Natural killer cell treated with Interleukin-12 subunit alpha and Interleukin-12 subunit beta and Interleukin-15 and Interleukin-18, amount 100 ng/mL, for 72 hours (primary cell): ENCODE measurements at regions not wholly inside any gene's neighbourhood (a gene's known extent, or its start where the extent isn't known, plus 50 kb on each side); places are given as distances from the start of the nearest gene placed in this dataset.
"Not testable (repeated sequence)": the region's sequence is repeated elsewhere in the genome, so short reads cannot be mapped to it uniquely, and the experiment has no call there.

ENCODE experiments used
- ATAC-seq, 2 donors: fragments of 150-1000 bp; cut with Tn5 transposase in 1 of 2; sonication (Bioruptor Pico), chemical (Tn5 transposase) in 1 of 2; 2 replicates each; pipeline ENCODE4 v1.10.0; 2021
- DNase-seq: peaks from one replicate; pipeline ENCODE4 v3.0.0; 2022; ENCODE audit warnings: low spot score
- H3K27ac Mint-ChIP-seq, 2 donors: 1 replicate in 1 of 2; 2 replicates in 1 of 2; pipeline ENCODE4 v1.8.0; 2022; ENCODE audit warnings: mixed read lengths in 2 of 2, mild to moderate bottlenecking in 1 of 2, moderate library complexity in 1 of 2
- H3K27me3 Mint-ChIP-seq, 2 donors: 1 replicate in 1 of 2; 2 replicates in 1 of 2; pipeline ENCODE4 v1.8.0; 2022; ENCODE audit warnings: mixed read lengths in 2 of 2
- H3K36me3 Mint-ChIP-seq: one replicate; pipeline ENCODE4 v1.8.0; 2022; ENCODE audit warnings: mixed read lengths
- H3K4me1 Mint-ChIP-seq, 2 donors: 1 replicate in 1 of 2; 2 replicates in 1 of 2; pipeline ENCODE4 v1.8.0; 2022; ENCODE audit warnings: low read depth in 2 of 2, mixed read lengths in 2 of 2, mild to moderate bottlenecking in 1 of 2
- H3K4me3 Mint-ChIP-seq: one replicate; pipeline ENCODE4 v1.8.0; 2022; ENCODE audit warnings: mixed read lengths
- H3K9me3 Mint-ChIP-seq: 2 replicates; pipeline ENCODE4 v1.8.0; 2022; ENCODE audit warnings: mixed read lengths

DNA sequence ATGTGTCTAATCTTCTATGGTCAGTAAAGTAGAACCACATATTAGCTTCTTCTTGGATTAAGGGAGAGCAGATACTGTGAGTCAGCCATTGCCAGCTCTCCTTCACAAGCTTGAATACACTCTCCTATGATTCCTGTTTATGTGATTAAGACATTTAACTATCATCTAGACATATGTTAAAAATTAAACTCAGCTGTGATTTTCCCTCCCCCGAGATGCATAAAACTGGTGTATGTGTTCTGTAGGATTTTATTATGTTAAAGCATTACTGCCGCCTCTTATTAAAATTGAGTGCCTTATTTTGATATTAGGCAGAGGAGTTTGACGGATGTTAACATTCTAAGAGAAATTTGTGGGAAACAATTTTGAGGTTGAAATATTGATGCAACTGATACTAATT lies 114.6 kb downstream of the ACTBL2 start:
- DNase-seq, result no peak
- H3K4me3 Mint-ChIP-seq, result no peak overlapping the region
- ATAC-seq, result no peak

DNA sequence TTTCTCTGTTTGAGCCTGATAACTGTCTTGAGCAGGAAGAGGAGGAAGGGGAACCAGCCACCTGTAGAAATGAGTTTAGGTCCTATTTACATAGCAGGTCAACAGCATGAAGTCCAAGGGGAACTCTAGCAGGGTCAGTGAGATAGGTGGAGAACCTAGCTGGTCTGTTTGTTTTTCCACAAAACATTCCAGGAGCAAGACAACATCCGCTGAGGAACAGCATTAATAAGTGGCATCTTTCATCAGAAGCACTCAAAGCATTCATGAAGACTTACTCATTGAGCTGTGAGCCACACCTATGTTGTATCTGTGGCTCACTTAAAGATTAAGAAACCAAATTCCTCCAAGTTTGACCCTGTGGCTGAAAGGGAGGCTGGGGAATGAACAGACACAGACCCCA lies 115.9 kb downstream of the ACTBL2 start:
- H3K4me1 Mint-ChIP-seq, result no peaks in the 10 kb centered on the region
- no peak overlapping the region for H3K27ac Mint-ChIP-seq
- ATAC-seq, result no peak
- H3K36me3 Mint-ChIP-seq, result no peaks in the 10 kb centered on the region
- no peak overlapping the region for H3K4me3 Mint-ChIP-seq
- no peaks in the 10 kb centered on the region for H3K9me3 Mint-ChIP-seq
- H3K27me3 Mint-ChIP-seq, result peaks cover 0 to 4% of the 10 kb centered on the region in 2 donors
- no peak for DNase-seq

More for the DNA sequence above, 114.6 kb downstream of the ACTBL2 start:
- no peaks in the 10 kb centered on the region for H3K36me3 Mint-ChIP-seq
- no peak overlapping the region for H3K27ac Mint-ChIP-seq
- H3K4me1 Mint-ChIP-seq, result no peaks in the 10 kb centered on the region
- no peaks in the 10 kb centered on the region for H3K9me3 Mint-ChIP-seq
- H3K27me3 Mint-ChIP-seq, result peaks cover 0 to 8% of the 10 kb centered on the region in 2 donors

DNA sequence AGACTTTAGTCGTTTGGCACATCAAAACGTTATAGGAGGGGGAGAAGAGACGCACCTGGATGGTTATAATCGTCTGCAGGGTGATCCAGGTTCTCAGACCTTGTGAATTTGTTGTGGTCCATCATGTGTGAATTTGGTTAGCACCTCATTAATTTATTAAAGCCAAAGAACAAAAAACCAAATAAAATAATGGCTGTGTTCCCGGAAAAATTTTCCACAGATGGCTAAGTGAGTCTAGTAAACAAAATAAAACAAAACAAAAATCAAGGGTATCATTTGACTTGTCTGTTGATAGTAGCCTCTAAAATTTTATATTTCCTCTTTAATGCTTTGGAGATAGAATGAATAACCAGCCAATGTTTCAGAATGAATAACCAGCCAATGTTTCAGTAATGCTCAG lies 119.7 kb downstream of the ACTBL2 start:
- Mint-ChIP-seq H3K27ac (no peak overlapping the region), H3K4me3 (no peak overlapping the region), H3K27me3 (no peaks in the 10 kb centered on the region), H3K9me3 (no peaks in the 10 kb centered on the region), H3K4me1 (no peaks in the 10 kb centered on the region), H3K36me3 (no peaks in the 10 kb centered on the region)
- DNase-seq (no peak), ATAC-seq (no peak)

DNA sequence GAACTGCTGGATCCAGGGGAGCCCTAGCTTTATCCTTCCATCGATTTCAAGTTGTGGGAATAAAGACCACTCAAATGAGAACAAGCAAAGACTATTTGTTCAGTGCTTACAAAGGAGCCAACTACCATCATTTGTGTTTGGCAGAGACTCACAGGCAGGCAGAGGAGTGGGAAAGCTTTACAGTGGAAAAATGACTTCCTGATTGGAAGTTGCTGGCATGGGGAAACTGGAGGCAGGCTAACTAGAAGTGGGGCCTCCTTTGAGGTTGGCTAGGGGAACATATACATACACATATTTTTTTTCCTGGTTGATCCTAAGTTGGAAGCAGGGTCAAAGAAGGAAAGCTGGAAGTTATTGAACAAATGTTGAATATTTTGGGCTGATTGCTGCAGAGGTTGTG lies 121.7 kb downstream of the ACTBL2 start:
- no peaks in the 10 kb centered on the region for H3K27me3 Mint-ChIP-seq
- H3K9me3 Mint-ChIP-seq, result no peaks in the 10 kb centered on the region
- ATAC-seq (no peak), DNase-seq (no peak)
- no peak overlapping the region for H3K27ac Mint-ChIP-seq
- H3K36me3 Mint-ChIP-seq, result no peaks in the 10 kb centered on the region
- H3K4me1 Mint-ChIP-seq, result no peaks in the 10 kb centered on the region
- no peak overlapping the region for H3K4me3 Mint-ChIP-seq

DNA sequence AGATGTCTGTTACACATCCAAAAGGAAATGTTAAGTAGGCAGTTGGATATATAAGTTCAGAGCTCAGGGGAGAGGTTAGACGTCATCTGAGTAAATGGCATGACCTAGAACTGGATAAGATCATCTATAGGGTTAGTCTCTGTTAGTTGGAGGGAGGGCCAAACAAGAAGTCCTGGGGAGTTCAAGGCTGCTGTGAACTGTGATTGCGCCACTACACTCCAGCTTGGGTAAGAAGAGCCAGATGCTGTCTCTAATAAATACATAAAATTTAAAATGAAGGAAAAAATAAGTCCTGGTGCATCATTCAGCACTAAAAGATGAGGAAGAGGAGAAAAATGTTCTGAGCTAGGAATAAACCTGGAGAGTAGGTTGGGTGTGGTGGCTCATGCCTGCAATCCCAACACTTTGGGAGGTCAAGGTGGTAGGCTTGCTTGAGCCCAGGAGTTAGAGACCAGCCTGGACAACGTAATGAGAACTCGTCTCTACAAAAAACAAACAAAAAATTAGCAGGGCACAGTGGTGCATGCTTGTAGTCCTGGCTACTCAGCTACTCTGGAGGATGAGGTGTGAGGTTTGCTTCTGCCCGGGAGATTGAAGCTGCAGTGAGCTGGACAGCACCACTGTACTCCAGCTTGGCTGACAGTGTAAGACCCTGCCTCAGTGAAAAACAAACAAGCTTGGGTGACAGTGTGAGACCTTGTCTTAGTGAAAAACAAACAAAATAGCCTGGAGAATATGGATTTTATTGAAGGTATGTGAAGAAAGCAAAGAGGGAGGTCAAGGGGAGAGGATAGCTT lies 123.6 kb downstream of the ACTBL2 start:
- H3K27ac Mint-ChIP-seq, result no peak overlapping the region
- no peak overlapping the region for H3K4me3 Mint-ChIP-seq
- H3K4me1 Mint-ChIP-seq, result no peaks in the 10 kb centered on the region
- no peak for DNase-seq
- no peaks in the 10 kb centered on the region for H3K9me3 Mint-ChIP-seq
- H3K27me3 Mint-ChIP-seq, result no peaks in the 10 kb centered on the region
- ATAC-seq, result no peak
- H3K36me3 Mint-ChIP-seq, result no peaks in the 10 kb centered on the region

DNA sequence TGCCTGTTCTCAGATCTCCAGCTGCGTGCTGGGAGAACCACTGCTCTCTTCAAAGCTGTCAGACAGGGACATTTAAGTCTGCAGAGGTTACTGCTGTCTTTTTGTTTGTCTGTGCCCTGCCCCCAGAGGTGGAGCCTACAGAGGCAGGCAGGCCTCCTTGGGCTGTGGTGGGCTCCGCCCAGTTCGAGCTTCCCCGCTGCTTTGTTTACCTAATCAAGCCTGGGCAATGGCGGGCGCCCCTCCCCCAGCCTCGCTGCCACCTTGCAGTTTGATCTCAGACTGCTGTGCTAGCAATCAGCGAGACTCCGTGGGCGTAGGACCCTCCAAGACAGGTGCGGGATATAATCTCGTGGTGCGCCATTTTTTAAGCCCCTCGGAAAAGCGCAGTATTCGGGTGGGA lies 125.8 kb downstream of the ACTBL2 start:
- H3K4me1 Mint-ChIP-seq, DNase-seq, H3K4me3 Mint-ChIP-seq, H3K27ac Mint-ChIP-seq, H3K27me3 Mint-ChIP-seq, H3K9me3 Mint-ChIP-seq, ATAC-seq, H3K36me3 Mint-ChIP-seq: not testable (repeated sequence)

DNA sequence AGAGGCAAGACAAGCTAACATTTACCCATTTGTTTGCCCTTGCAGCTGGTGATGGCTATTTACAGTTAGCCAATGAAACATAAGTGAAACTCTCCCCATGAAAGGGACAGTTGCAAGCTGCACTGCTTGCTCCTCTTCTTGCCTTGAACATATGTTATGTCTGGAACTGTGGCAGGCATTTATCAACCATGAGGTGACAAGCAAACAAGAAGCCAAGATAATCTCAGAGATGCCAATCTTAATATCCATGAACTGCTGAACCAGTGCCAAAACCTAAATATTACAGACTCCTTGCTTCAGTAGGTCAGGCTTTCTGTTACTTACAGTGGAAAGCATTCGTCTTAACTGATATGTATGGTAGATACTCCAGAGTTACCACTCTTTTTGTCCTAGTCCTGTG lies 133.4 kb downstream of the ACTBL2 start:
- H3K4me1 Mint-ChIP-seq, result no peaks in the 10 kb centered on the region
- ATAC-seq, result no peak
- H3K27me3 Mint-ChIP-seq, result peaks cover 4 to 8% of the 10 kb centered on the region in 2 donors
- H3K4me3 Mint-ChIP-seq, result no peak overlapping the region
- no peak overlapping the region for H3K27ac Mint-ChIP-seq
- DNase-seq, result no peak
- no peaks in the 10 kb centered on the region for H3K36me3 Mint-ChIP-seq
- no peaks in the 10 kb centered on the region for H3K9me3 Mint-ChIP-seq

DNA sequence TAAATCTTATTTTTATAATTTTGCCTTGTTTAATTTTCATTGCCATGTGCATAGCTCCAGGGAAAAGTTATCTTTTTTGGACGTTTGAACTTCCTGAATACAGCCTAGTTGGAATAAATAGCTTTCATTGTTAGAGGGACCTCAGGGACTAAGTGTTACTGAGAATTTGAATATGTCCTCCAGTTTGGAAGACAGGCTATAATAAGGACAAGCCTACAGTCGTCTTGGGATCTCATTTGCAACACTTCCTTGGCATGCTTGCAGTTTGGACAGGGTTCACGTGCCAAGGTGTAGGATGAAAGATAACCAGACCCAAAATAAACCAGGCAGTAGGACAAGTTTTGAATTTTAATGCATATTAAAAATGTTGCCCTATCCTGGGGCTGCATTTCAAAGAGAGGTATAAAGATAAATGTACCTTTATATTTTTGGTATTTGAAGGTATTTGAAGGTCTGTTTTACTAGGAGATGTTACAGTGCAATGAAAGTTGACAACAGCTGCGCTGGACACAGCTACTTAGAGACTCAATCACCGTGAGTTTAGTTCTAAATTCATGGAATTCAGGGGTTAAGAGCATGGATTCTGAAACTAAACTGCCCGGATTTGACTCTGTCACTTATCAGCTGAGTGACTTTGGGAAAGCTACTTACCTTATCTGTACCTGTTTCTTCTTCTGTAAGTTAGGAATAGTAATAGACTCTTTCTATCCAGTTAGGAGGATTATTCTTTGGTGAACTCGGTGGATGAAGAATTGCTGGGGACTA lies 134.1 kb downstream of the ACTBL2 start:
- Mint-ChIP-seq H3K4me3 (no peak overlapping the region), H3K27ac (no peak overlapping the region), H3K36me3 (no peaks in the 10 kb centered on the region), H3K4me1 (no peaks in the 10 kb centered on the region), H3K27me3 (peaks cover 4 to 8% of the 10 kb centered on the region in 2 donors), H3K9me3 (no peaks in the 10 kb centered on the region)
- ATAC-seq, result no peak
- no peak for DNase-seq

DNA sequence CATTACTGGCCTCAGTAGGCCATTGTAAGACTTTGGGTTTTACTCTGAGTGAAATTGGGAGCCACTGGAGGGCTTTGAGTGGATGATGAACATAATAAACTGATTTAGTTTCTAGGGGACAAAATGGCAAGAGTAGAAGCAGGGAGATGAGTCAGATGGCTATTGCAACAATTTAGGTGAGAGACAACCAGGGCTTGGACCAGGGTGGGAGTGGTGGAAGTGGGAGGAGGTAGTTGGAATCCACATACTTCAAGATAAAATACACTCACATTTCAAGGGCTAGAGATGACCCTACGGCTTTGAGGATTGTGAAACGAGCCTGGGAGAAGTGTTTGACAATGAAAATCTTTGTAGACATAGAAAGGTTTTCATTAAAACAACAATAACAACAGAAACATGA lies 136.3 kb downstream of the ACTBL2 start:
- ATAC-seq, result no peak
- Mint-ChIP-seq H3K9me3 (no peaks in the 10 kb centered on the region), H3K27me3 (peaks cover 4 to 14% of the 10 kb centered on the region in 2 donors), H3K27ac (no peak overlapping the region), H3K4me3 (no peak overlapping the region), H3K36me3 (no peaks in the 10 kb centered on the region), H3K4me1 (no peaks in the 10 kb centered on the region)
- no peak for DNase-seq

- no peaks in the 10 kb centered on the region for H3K4me1 Mint-ChIP-seq
- peaks cover 4 to 14% of the 10 kb centered on the region in 2 donors for H3K27me3 Mint-ChIP-seq
- ATAC-seq, result no peak
- no peaks in the 10 kb centered on the region for H3K36me3 Mint-ChIP-seq
- no peak overlapping the region for H3K4me3 Mint-ChIP-seq
- no peak overlapping the region for H3K27ac Mint-ChIP-seq
- no peaks in the 10 kb centered on the region for H3K9me3 Mint-ChIP-seq
- no peak for DNase-seq
Observed at GRCh38 chr5:57341380-57341979, 141.1 kb downstream of the ACTBL2 start.

- Mint-ChIP-seq H3K4me3 (no peak overlapping the region), H3K36me3 (no peaks in the 10 kb centered on the region), H3K4me1 (no peaks in the 10 kb centered on the region), H3K9me3 (no peaks in the 10 kb centered on the region), H3K27ac (no peak overlapping the region), H3K27me3 (peaks cover 2 to 6% of the 10 kb centered on the region in 2 donors)
- ATAC-seq, result no peak
- DNase-seq, result no peak
Observed at GRCh38 chr5:57340681-57341080, 141.9 kb downstream of the ACTBL2 start.

DNA sequence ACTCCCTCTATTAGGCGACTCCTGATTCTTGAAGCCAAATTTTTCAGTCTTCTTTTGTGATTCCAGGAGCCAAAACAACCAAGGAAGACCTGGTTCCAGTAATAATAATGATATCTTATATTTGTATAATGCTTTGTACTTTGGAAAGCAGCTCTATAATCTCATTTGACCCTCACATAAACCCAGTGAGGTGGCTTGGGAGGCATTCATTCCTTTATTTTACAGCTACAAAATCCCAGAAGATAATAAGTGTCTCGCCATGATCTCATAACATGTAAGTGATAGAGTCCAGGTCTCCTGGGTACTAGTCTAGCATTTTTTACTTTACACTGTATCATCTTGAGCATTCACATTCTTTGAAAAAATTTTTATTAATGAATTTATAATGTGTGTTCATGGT lies 143.1 kb downstream of the ACTBL2 start:
- Mint-ChIP-seq H3K36me3 (no peaks in the 10 kb centered on the region), H3K27me3 (peaks cover 2 to 6% of the 10 kb centered on the region in 2 donors), H3K4me1 (no peaks in the 10 kb centered on the region), H3K4me3 (no peak overlapping the region), H3K9me3 (no peaks in the 10 kb centered on the region), H3K27ac (no peak overlapping the region)
- DNase-seq (no peak), ATAC-seq (no peak)

DNA sequence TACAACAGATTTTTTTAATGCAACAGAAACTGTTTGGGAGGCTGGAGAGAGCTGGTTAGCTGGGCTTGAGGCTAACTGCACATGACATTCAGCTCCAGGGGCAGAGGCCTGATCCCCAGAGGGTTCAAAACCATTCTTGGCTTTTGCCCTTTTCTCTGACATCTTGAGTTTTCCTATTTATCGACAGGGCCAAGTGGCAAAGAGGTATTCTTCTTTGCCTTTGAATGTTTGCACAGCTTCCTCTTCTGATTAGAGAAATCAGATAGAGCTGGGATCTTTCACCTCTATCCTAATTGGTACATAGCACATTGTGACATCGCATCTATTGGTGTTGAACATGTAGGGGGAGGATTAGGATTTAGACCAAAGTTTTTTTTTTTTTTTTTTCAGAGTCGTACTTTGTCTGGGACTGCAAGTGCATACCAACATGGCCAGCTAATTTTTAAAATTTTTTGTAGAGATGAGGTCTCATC lies 143.7 kb downstream of the ACTBL2 start:
- Mint-ChIP-seq H3K4me3 (no peak overlapping the region), H3K36me3 (no peaks in the 10 kb centered on the region), H3K27me3 (peaks cover 2 to 6% of the 10 kb centered on the region in 2 donors), H3K9me3 (no peaks in the 10 kb centered on the region), H3K27ac (no peak overlapping the region), H3K4me1 (no peaks in the 10 kb centered on the region)
- DNase-seq (no peak), ATAC-seq (no peak)
